ENCODE measurements at regions not wholly inside any gene's neighbourhood (a gene's known extent, or its start where the extent isn't known, plus 50 kb on each side); places are given as distances from the start of the nearest gene placed in this dataset.

- DNase-seq: no peak
Observed at GRCh38 chr1:234535763-234536515, 57.0 kb upstream of the TARBP1 start.

GRCh38 chr1:234535218-234535617 is 56.2 kb upstream of the TARBP1 start:
- DNase-seq: no peak

GRCh38 chr1:234533975-234534876 is 55.2 kb upstream of the TARBP1 start:
- DNase-seq: no peak

- no peak for DNase-seq
Observed at GRCh38 chr1:234533034-234533891, 54.3 kb upstream of the TARBP1 start.

- no peak for DNase-seq
Observed at GRCh38 chr1:234532503-234532922, 53.5 kb upstream of the TARBP1 start.

GRCh38 chr1:234531151-234531635 is 52.2 kb upstream of the TARBP1 start:
- DNase-seq: no peak

GRCh38 chr1:234530672-234531071 is 51.7 kb upstream of the TARBP1 start:
- no peak for DNase-seq

GRCh38 chr1:234529950-234530237 is 50.9 kb upstream of the TARBP1 start:
- no peak for DNase-seq

- DNase-seq: no peak
Observed at GRCh38 chr1:234529095-234529949, 50.3 kb upstream of the TARBP1 start.

Measured in T-helper 9 cell (primary cell).